ENCODE measurements at regions not wholly inside any gene's neighbourhood (a gene's known extent, or its start where the extent isn't known, plus 50 kb on each side); places are given as distances from the start of the nearest gene placed in this dataset.

DNA sequence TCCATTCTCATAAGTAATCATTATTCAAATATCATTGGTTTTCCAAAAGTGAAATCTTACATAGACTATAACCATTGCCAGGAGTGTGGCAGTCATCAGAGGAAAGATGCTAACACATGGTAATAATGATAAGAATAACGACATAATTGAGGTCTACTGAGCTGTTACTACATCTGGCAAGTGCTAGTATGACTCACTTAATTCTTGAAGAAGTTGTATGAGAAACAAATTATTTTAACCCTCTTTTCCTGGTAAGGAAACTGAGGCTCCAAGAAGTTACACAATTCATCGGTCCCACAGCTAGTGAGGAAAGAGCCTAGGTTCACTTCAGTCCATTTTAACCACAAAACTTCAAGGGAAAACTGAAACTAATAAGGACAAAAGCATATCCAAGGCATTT, 335.6 kb upstream of the BTBD3 start:
- no peak overlapping the region for H3K4me3 ChIP-seq (ENCODE audit: low read depth, low read length)
- DNase-seq (ENCODE audit: low read depth): no peak
- TF ChIP-seq, protein P1, sequence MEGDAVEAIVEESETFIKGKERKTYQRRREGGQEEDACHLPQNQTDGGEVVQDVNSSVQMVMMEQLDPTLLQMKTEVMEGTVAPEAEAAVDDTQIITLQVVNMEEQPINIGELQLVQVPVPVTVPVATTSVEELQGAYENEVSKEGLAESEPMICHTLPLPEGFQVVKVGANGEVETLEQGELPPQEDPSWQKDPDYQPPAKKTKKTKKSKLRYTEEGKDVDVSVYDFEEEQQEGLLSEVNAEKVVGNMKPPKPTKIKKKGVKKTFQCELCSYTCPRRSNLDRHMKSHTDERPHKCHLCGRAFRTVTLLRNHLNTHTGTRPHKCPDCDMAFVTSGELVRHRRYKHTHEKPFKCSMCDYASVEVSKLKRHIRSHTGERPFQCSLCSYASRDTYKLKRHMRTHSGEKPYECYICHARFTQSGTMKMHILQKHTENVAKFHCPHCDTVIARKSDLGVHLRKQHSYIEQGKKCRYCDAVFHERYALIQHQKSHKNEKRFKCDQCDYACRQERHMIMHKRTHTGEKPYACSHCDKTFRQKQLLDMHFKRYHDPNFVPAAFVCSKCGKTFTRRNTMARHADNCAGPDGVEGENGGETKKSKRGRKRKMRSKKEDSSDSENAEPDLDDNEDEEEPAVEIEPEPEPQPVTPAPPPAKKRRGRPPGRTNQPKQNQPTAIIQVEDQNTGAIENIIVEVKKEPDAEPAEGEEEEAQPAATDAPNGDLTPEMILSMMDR (IDR thresholded peaks at IDR 0.05; ENCODE audit: control insufficient read depth, extremely low read depth, insufficient read depth): no peak

DNA sequence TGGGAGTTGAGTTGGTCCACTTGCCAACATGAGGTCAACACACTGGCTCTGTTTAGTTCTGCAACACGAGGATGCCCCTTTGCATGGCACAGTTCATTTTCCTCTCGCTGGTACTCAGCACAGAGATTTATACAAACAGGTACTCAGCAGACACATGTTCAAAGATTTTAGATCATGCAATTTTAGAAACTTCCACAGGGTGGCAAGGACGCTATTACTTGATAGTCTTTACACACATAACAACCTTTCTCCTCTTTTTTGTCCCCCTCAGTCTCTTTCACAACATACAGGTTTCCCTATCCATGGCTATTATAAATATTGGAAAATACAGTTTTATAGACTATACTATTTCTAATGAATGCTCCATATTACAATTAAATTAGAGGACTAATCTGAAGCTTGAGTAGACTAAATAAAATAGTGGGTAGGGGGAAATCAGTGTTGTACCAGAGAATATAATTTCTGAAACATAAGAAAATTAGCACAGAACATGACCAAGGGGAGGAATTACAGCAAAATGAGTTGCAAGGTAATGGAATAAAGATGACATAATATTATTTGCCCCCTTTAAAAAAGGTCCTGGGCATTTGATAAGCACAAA, 331.8 kb upstream of the BTBD3 start:
- no peak for DNase-seq (ENCODE audit: low read depth)
- TF ChIP-seq, protein P1 (IDR thresholded peaks at IDR 0.05; ENCODE audit: control insufficient read depth, extremely low read depth, insufficient read depth): peak; percentile 30; the same call in 1 of the 2 replicates
- no peak overlapping the region for H3K4me3 ChIP-seq (ENCODE audit: low read depth, low read length)

DNA sequence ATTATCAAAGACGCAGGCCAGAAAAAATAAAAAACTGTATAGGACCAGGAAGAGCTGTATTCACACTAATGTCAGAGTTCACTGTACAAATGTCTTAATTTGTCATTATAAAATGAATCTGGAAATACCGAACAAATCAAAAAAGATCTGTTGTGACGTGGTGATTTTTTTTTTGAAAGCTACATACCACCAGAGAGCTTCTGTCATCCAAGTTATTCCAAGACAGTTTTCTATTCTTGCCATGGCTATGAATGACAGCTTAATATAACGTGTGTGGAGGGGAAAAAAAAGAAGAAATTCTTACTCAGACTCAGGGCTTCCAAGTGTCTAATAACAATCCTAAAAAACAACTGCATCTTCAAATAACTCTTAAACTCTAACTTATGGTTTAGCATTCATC, 328.8 kb upstream of the BTBD3 start:
- TF ChIP-seq, protein P1 (IDR thresholded peaks at IDR 0.05; ENCODE audit: control insufficient read depth, extremely low read depth, insufficient read depth): no peak

DNA sequence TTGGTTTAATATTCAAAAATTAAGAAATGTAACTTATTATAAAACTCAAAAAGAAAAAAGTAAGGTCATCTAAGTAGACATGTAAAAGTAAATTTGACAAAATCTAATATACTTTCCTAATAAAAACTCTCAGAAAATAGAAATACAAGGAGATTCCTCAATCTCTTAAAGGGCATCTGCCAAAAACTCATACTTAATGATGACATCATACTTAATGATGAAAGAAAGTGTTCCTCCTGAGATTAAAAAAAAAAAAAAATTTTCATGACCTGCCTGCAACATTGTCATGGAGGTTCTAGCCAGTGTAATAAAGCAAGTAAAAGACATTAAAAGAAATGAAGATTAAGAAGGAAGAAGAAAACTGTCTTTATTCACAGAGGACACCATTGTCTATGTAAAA, 325.7 kb upstream of the BTBD3 start:
- no peak overlapping the region for H3K4me3 ChIP-seq (ENCODE audit: low read depth, low read length)
- TF ChIP-seq, protein P1 (IDR thresholded peaks at IDR 0.05; ENCODE audit: control insufficient read depth, extremely low read depth, insufficient read depth): no peak
- no peak for DNase-seq (ENCODE audit: low read depth)

More for the DNA sequence above, 328.8 kb upstream of the BTBD3 start:
- no peak overlapping the region for H3K4me3 ChIP-seq (ENCODE audit: low read depth, low read length)
- DNase-seq (ENCODE audit: low read depth): no peak

DNA sequence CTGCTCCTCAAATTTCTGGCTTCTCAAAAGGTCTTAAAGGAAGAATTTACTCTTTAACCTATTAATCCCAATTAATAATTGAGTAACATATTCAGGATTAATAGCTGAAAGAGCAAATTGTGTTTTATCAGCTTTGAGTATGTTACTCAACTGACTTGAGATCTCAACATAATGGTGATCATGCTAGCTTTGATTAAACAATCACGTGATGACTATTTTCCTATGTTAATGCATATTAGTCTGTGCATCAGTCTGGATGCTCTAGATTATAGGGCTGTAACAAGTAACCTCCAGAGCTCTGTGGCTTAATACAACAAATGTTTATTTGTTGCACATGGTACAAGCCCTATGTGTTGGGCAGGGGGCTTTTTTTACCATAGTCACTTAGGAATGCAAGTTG, 313.4 kb upstream of the BTBD3 start:
- no peak overlapping the region for H3K4me3 ChIP-seq (ENCODE audit: low read depth, low read length)
- TF ChIP-seq, protein P1 (IDR thresholded peaks at IDR 0.05; ENCODE audit: control insufficient read depth, extremely low read depth, insufficient read depth): no peak
- no peak for DNase-seq (ENCODE audit: low read depth)

- no peak overlapping the region for H3K4me3 ChIP-seq (ENCODE audit: low read depth, low read length)
- no peak for DNase-seq (ENCODE audit: low read depth)
- TF ChIP-seq, protein P1 (IDR thresholded peaks at IDR 0.05; ENCODE audit: control insufficient read depth, extremely low read depth, insufficient read depth): no peak
Observed at GRCh38 chr20:11607047-11607446, 310.6 kb upstream of the BTBD3 start.

GRCh38 chr20:11608736-11609135, 309.0 kb upstream of the BTBD3 start:
- DNase-seq (ENCODE audit: low read depth): no peak
- TF ChIP-seq, protein P1 (IDR thresholded peaks at IDR 0.05; ENCODE audit: control insufficient read depth, extremely low read depth, insufficient read depth): no peak

More at GRCh38 chr20:11608736-11609135, 309.0 kb upstream of the BTBD3 start:
- no peak overlapping the region for H3K4me3 ChIP-seq (ENCODE audit: low read depth, low read length)

Measured in LNCaP clone FGC (cell line).